Neural progenitor cell (in vitro differentiated cells): ENCODE measurements at regions not wholly inside any gene's neighbourhood (a gene's known extent, or its start where the extent isn't known, plus 50 kb on each side); places are given as distances from the start of the nearest gene placed in this dataset.

Experiments
- DNase-seq: peaks from one replicate; pipeline ENCODE4 v3.0.0-alpha.2; 2016; ENCODE audit warnings: low spot score
- H2AFZ ChIP-seq: fragments of 200-600 bp; sonication (generic); replicated peaks from 2 replicates; pipeline ENCODE4 v1.6.1; 2016; ENCODE audit warnings: antibody characterized with exemption
- H3F3A ChIP-seq: fragments of 200-600 bp; sonication (generic); 2 replicates; pipeline ENCODE4 v1.6.1; 2016; ENCODE audit warnings: antibody characterized with exemption, low read depth
- H3K27ac ChIP-seq: fragments of 200-600 bp; sonication (generic); 2 replicates; pipeline ENCODE4 v1.5.1; 2016; ENCODE audit warnings: mild to moderate bottlenecking
- H3K27me3 ChIP-seq: fragments of 200-600 bp; sonication (generic); 2 replicates; pipeline ENCODE4 v1.6.1; 2016; ENCODE audit warnings: mild to moderate bottlenecking, moderate library complexity
- H3K36me3 ChIP-seq: fragments of 200-600 bp; sonication (generic); 2 replicates; pipeline ENCODE4 v1.5.1; 2016
- H3K4me1 ChIP-seq: fragments of 200-600 bp; sonication (generic); 2 replicates; pipeline ENCODE4 v1.6.1; 2016; ENCODE audit warnings: mixed run types
- H3K4me2 ChIP-seq: fragments of 200-600 bp; sonication (generic); 2 replicates; pipeline ENCODE4 v1.6.1; 2016
- H3K4me3 ChIP-seq: fragments of 200-600 bp; sonication (generic); 2 replicates; pipeline ENCODE4 v1.5.1; 2016
- H3K79me2 ChIP-seq: fragments of 200-600 bp; sonication (generic); 2 replicates; pipeline ENCODE4 v1.6.1; 2016; ENCODE audit warnings: low read depth
- H3K9ac ChIP-seq: fragments of 200-600 bp; sonication (generic); 2 replicates; pipeline ENCODE4 v1.6.1; 2016
- H3K9me3 ChIP-seq: fragments of 200-600 bp; sonication (generic); 2 replicates; pipeline ENCODE4 v1.5.1; 2016; ENCODE audit warnings: low read depth
- H4K20me1 ChIP-seq: fragments of 200-600 bp; sonication (generic); 2 replicates; pipeline ENCODE4 v1.6.1; 2016; ENCODE audit warnings: low read depth
- H3K27ac Mint-ChIP-seq: 3 replicates; pipeline ENCODE4 v1.8.0; 2021; ENCODE audit warnings: mixed read lengths
- H3K27me3 Mint-ChIP-seq: 2 replicates; pipeline ENCODE4 v1.8.0; 2022; ENCODE audit warnings: low read depth, mild to moderate bottlenecking, inconsistent platforms, moderate library complexity, mixed read lengths; ENCODE audit not compliant: insufficient read depth
- H3K36me3 Mint-ChIP-seq: 3 replicates; pipeline ENCODE4 v1.8.0; 2021; ENCODE audit warnings: mixed read lengths
- H3K4me1 Mint-ChIP-seq: 3 replicates; pipeline ENCODE4 v1.8.0; 2021; ENCODE audit warnings: mixed read lengths
- H3K4me3 Mint-ChIP-seq: 3 replicates; pipeline ENCODE4 v1.8.0; 2021; ENCODE audit warnings: mild to moderate bottlenecking, moderate library complexity, mixed read lengths
- H3K9me3 Mint-ChIP-seq: 3 replicates; pipeline ENCODE4 v1.8.0; 2020; ENCODE audit warnings: mixed read lengths
- CTCF ChIP-seq: fragments of 200-600 bp; sonication (generic); IDR thresholded peaks from 2 replicates; pipeline ENCODE4 v1.5.1; 2017; ENCODE audit warnings: antibody characterized with exemption, mild to moderate bottlenecking
- EZH2 ChIP-seq: fragments of 200-600 bp; sonication (generic); IDR thresholded peaks from 2 replicates; pipeline ENCODE4 v1.6.1; 2017; ENCODE audit warnings: antibody characterized with exemption, mild to moderate bottlenecking, moderate library complexity
- EZH2phosphoT487 ChIP-seq: fragments of 200-600 bp; sonication (generic); IDR thresholded peaks from 2 replicates; pipeline ENCODE4 v1.6.1; 2017; ENCODE audit warnings: antibody characterized with exemption

- Histone ChIP-seq H3K4me3 (no peak overlapping the region), H2AFZ (no peak overlapping the region), H3K36me3 (no peaks in the 10 kb centered on the region), H3K27me3 (no peaks in the 10 kb centered on the region), H3K9ac (no peak overlapping the region), H3K9me3 (no peaks in the 10 kb centered on the region), H3F3A (no peaks in the 10 kb centered on the region), H3K4me2 (no peak overlapping the region), H3K4me1 (no peaks in the 10 kb centered on the region), H4K20me1 (no peaks in the 10 kb centered on the region), H3K27ac (no peak overlapping the region), H3K79me2 (no peaks in the 10 kb centered on the region)
- Mint-ChIP-seq H3K9me3 (peaks cover 9% of the 10 kb centered on the region), H3K4me3 (no peak overlapping the region), H3K4me1 (peaks cover 8% of the 10 kb centered on the region), H3K27me3 (peaks cover 5% of the 10 kb centered on the region), H3K27ac (no peak overlapping the region), H3K36me3 (no peaks in the 10 kb centered on the region)
- TF ChIP-seq EZH2 (no peak), CTCF (no peak), EZH2phosphoT487 (no peak)
- no peak for DNase-seq
These were observed 131.5 kb upstream of the FGGY start for GRCh38 chr1:59165353-59165752.

- Mint-ChIP-seq H3K4me1 (peaks cover 21% of the 10 kb centered on the region), H3K4me3 (no peak overlapping the region), H3K27ac (no peak overlapping the region), H3K9me3 (peaks cover 9% of the 10 kb centered on the region), H3K27me3 (peaks cover 2% of the 10 kb centered on the region), H3K36me3 (no peaks in the 10 kb centered on the region)
- H3K9me3 ChIP-seq: no peaks in the 10 kb centered on the region
- no peaks in the 10 kb centered on the region for H3F3A ChIP-seq
- TF ChIP-seq CTCF (no peak), EZH2phosphoT487 (no peak), EZH2 (no peak)
- no peak overlapping the region for H3K4me3 ChIP-seq
- H3K9ac ChIP-seq: no peak overlapping the region
- no peaks in the 10 kb centered on the region for H3K79me2 ChIP-seq
- H3K27ac ChIP-seq: no peak overlapping the region
- no peak for DNase-seq
- no peaks in the 10 kb centered on the region for H3K27me3 ChIP-seq
- no peaks in the 10 kb centered on the region for H4K20me1 ChIP-seq
- no peaks in the 10 kb centered on the region for H3K4me1 ChIP-seq
- no peaks in the 10 kb centered on the region for H3K36me3 ChIP-seq
- H3K4me2 ChIP-seq: no peak overlapping the region
- no peak overlapping the region for H2AFZ ChIP-seq
These were observed 127.2 kb upstream of the FGGY start for GRCh38 chr1:59169703-59170102.

GRCh38 chr1:59170659-59171058, 126.2 kb upstream of the FGGY start:
- H3F3A ChIP-seq: no peaks in the 10 kb centered on the region
- Mint-ChIP-seq H3K4me1 (peaks cover 21% of the 10 kb centered on the region), H3K27me3 (no peaks in the 10 kb centered on the region), H3K4me3 (no peak overlapping the region), H3K36me3 (no peaks in the 10 kb centered on the region), H3K27ac (no peak overlapping the region), H3K9me3 (peaks cover 9% of the 10 kb centered on the region)
- no peaks in the 10 kb centered on the region for H3K4me1 ChIP-seq
- no peak overlapping the region for H3K4me2 ChIP-seq
- H3K27me3 ChIP-seq: no peaks in the 10 kb centered on the region
- DNase-seq: no peak
- TF ChIP-seq EZH2phosphoT487: no peak
- TF ChIP-seq CTCF: no peak
- TF ChIP-seq EZH2: no peak
- no peaks in the 10 kb centered on the region for H3K79me2 ChIP-seq
- no peaks in the 10 kb centered on the region for H3K9me3 ChIP-seq
- no peaks in the 10 kb centered on the region for H4K20me1 ChIP-seq
- no peak overlapping the region for H3K9ac ChIP-seq
- no peak overlapping the region for H3K4me3 ChIP-seq
- no peak overlapping the region for H2AFZ ChIP-seq
- no peak overlapping the region for H3K27ac ChIP-seq
- H3K36me3 ChIP-seq: no peaks in the 10 kb centered on the region

GRCh38 chr1:59171788-59172187, 125.1 kb upstream of the FGGY start:
- no peak overlapping the region for H3K4me3 Mint-ChIP-seq
- Histone ChIP-seq H4K20me1 (no peaks in the 10 kb centered on the region), H3F3A (no peaks in the 10 kb centered on the region), H3K27ac (no peak overlapping the region), H3K4me1 (no peaks in the 10 kb centered on the region), H3K27me3 (no peaks in the 10 kb centered on the region), H3K79me2 (no peaks in the 10 kb centered on the region), H3K4me2 (no peak overlapping the region), H2AFZ (no peak overlapping the region), H3K36me3 (no peaks in the 10 kb centered on the region), H3K4me3 (no peak overlapping the region), H3K9me3 (no peaks in the 10 kb centered on the region), H3K9ac (no peak overlapping the region)
- peaks cover 5% of the 10 kb centered on the region for H3K9me3 Mint-ChIP-seq
- H3K27ac Mint-ChIP-seq: no peak overlapping the region
- no peak for DNase-seq
- no peak for TF ChIP-seq EZH2phosphoT487
- TF ChIP-seq CTCF: no peak
- no peak for TF ChIP-seq EZH2
- no peaks in the 10 kb centered on the region for H3K27me3 Mint-ChIP-seq
- peaks cover 21% of the 10 kb centered on the region for H3K4me1 Mint-ChIP-seq
- H3K36me3 Mint-ChIP-seq: no peaks in the 10 kb centered on the region
